ENCODE measurements at regions not wholly inside any gene's neighbourhood (a gene's known extent, or its start where the extent isn't known, plus 50 kb on each side); places are given as distances from the start of the nearest gene placed in this dataset.

GRCh38 chr7:67760971-67761370 lies 764.3 kb downstream of the TYW1 start:
- H3K9me3 ChIP-seq (ENCODE audit: low read depth, low read length, poor library complexity, severe bottlenecking), result no peaks in the 10 kb centered on the region
- H3K36me3 ChIP-seq (ENCODE audit: insufficient read depth, low read length, poor library complexity, severe bottlenecking), result no peaks in the 10 kb centered on the region
- intact Hi-C loops (cut with micrococcal nuclease; ENCODE audit: unreplicated experiment), result no loop called here
- TF ChIP-seq EZH2 (IDR thresholded peaks at IDR 0.05; ENCODE audit: borderline replicate concordance, low read depth, low read length, poor library complexity, severe bottlenecking) (no peak), CTCF (conservative IDR thresholded peaks at IDR 0.05; ENCODE audit: low read depth, low read length) (no peak)
- no peak for DNase-seq (ENCODE audit: low spot score)
- no peaks in the 10 kb centered on the region for H3K4me1 ChIP-seq (ENCODE audit: insufficient read depth, low read length, poor library complexity, severe bottlenecking)
- BruUV-seq (replicated peaks), result no TSS peak
- H3K27me3 ChIP-seq (replicated peaks; ENCODE audit: insufficient read depth, low read depth, low read length, poor library complexity), result no peaks in the 10 kb centered on the region
- POLR2A ChIA-PET (ENCODE audit: low non-redundant PET), result no interaction called here
- no peak overlapping the region for H3K4me3 ChIP-seq (ENCODE audit: low read depth, low read length, poor library complexity, severe bottlenecking)
- CTCF ChIA-PET, result no interaction called here
- H3K27ac ChIP-seq (ENCODE audit: low read depth, low read length, poor library complexity, severe bottlenecking), result no peak overlapping the region

- intact Hi-C loops (cut with micrococcal nuclease; ENCODE audit: unreplicated experiment), result no loop called here
- no peak overlapping the region for H3K4me3 ChIP-seq (ENCODE audit: low read depth, low read length, poor library complexity, severe bottlenecking)
- no peak overlapping the region for H3K27ac ChIP-seq (ENCODE audit: low read depth, low read length, poor library complexity, severe bottlenecking)
- ChIA-PET POLR2A (ENCODE audit: low non-redundant PET) (no interaction called here), CTCF (no interaction called here)
- DNase-seq (ENCODE audit: low spot score), result no peak
- BruUV-seq (replicated peaks), result no TSS peak
- TF ChIP-seq EZH2 (IDR thresholded peaks at IDR 0.05; ENCODE audit: borderline replicate concordance, low read depth, low read length, poor library complexity, severe bottlenecking), result no peak
- no peak for TF ChIP-seq CTCF (conservative IDR thresholded peaks at IDR 0.05; ENCODE audit: low read depth, low read length)
- no peaks in the 10 kb centered on the region for H3K9me3 ChIP-seq (ENCODE audit: low read depth, low read length, poor library complexity, severe bottlenecking)
- H3K36me3 ChIP-seq (ENCODE audit: insufficient read depth, low read length, poor library complexity, severe bottlenecking), result no peaks in the 10 kb centered on the region
- no peaks in the 10 kb centered on the region for H3K27me3 ChIP-seq (replicated peaks; ENCODE audit: insufficient read depth, low read depth, low read length, poor library complexity)
- no peaks in the 10 kb centered on the region for H3K4me1 ChIP-seq (ENCODE audit: insufficient read depth, low read length, poor library complexity, severe bottlenecking)
Measured at GRCh38 chr7:67762516-67762915, 765.9 kb downstream of the TYW1 start.

- H3K27me3 ChIP-seq (replicated peaks; ENCODE audit: insufficient read depth, low read depth, low read length, poor library complexity), result no peaks in the 10 kb centered on the region
- intact Hi-C loops (cut with micrococcal nuclease; ENCODE audit: unreplicated experiment), result no loop called here
- no peak for TF ChIP-seq CTCF (conservative IDR thresholded peaks at IDR 0.05; ENCODE audit: low read depth, low read length)
- TF ChIP-seq EZH2 (IDR thresholded peaks at IDR 0.05; ENCODE audit: borderline replicate concordance, low read depth, low read length, poor library complexity, severe bottlenecking), result no peak
- no peaks in the 10 kb centered on the region for H3K4me1 ChIP-seq (ENCODE audit: insufficient read depth, low read length, poor library complexity, severe bottlenecking)
- no peak overlapping the region for H3K4me3 ChIP-seq (ENCODE audit: low read depth, low read length, poor library complexity, severe bottlenecking)
- ChIA-PET POLR2A (ENCODE audit: low non-redundant PET) (no interaction called here), CTCF (no interaction called here)
- no peak for DNase-seq (ENCODE audit: low spot score)
- no peak overlapping the region for H3K27ac ChIP-seq (ENCODE audit: low read depth, low read length, poor library complexity, severe bottlenecking)
- no peaks in the 10 kb centered on the region for H3K9me3 ChIP-seq (ENCODE audit: low read depth, low read length, poor library complexity, severe bottlenecking)
- H3K36me3 ChIP-seq (ENCODE audit: insufficient read depth, low read length, poor library complexity, severe bottlenecking), result no peaks in the 10 kb centered on the region
- BruUV-seq (replicated peaks), result no TSS peak
Measured at GRCh38 chr7:67764289-67764688, 767.7 kb downstream of the TYW1 start.

Data from A673 (cell line).